ENCODE measurements at regions not wholly inside any gene's neighbourhood (a gene's known extent, or its start where the extent isn't known, plus 50 kb on each side); places are given as distances from the start of the nearest gene placed in this dataset.

DNA sequence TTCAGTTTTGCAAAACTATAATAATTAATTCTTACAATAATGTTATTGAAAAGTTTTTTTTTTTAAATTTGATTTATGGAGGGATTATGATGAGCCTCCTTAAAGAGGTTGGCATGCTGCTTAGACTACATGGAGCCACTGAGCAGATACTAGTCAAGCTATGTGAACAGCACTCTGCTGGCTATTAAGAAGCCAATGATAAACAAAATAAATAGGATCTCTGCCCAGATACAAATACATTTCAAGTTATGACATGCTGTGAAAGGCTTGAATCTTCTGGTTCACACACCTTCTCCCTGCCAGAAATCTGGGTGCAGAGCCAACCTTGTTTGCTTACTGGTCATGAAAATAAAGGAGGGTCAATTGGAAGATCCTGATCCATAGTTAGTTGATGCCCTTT lies 107.4 kb upstream of the NAV3 start:
- no peak for DNase-seq (ENCODE audit: low read depth)

DNA sequence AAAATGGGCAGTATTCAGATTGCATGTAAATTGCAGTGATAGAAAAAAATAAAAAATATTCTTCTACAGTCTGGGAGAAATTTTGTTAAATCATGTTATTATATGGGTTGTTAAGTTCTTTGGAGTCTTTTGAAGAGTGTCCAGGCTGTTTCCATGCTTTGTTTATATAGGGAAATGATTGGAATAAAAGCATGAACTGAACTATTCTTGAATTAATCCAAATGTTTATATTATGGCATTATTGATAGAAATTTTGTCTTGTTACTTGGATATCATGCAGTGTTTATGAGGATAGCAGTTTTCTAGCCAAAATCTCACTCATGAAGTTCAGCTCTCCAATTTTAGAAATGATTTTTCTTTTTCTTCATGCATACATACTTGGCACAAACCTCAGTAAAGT lies 108.2 kb upstream of the NAV3 start:
- DNase-seq (ENCODE audit: low read depth), result no peak

DNA sequence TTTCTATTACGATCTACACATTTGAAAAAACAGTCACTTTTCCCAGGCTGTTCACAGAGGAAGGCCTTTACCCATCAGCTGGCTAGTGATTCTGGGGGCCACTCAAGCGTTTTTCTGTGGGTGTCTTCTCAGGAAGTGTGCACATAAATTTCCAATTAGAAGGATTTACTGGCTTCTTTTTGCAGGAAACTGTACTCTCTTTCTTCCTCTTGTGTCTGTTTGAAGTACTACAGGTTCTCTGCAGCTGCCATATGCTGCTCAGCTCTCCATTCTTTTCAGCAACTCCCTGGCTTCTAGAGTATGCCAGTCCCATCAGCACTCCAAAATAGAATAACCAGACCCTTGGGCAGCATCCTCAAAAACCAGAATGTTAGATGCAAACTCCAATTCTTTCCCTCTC lies 110.4 kb upstream of the NAV3 start:
- no peak for DNase-seq (ENCODE audit: low read depth)

DNA sequence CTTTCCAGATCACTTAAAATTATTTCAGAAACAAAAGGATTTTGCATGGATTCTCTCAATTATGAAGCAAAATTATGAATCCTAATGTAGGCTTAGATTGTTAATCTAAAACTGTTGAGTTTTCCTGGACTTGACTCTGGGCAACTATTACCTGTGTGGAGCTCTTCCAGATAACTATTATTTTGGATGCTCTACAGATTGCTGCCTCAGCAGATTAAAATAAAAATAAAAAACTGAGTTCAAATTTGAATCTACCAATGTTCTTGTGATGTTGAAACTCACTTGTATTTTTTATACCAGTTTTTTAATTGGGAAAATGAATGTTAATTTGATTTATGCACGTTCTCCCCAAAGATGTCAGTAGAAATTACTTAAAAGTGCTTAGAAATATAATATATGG lies 120.5 kb upstream of the NAV3 start:
- DNase-seq (ENCODE audit: low read depth), result no peak

DNA sequence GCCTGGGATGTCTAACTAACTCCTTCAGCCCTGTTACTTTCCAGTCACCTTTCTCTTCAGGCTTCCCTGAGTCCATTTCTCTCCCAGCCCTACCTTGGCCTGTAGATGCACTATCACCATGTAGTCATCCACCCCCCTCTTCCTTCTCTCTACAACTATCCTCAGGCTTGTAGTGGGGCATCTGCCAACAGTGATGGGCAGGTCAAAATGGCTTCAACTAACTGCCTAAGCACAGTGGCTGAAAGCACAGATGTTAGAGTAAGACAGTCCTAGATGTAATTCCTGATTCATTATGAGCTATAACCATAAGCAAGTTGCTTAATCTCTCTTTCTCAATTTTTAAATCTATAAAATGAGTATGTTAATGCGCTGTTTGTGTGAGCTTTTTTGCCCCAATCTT lies 133.6 kb upstream of the NAV3 start:
- DNase-seq (ENCODE audit: low read depth), result no peak

DNA sequence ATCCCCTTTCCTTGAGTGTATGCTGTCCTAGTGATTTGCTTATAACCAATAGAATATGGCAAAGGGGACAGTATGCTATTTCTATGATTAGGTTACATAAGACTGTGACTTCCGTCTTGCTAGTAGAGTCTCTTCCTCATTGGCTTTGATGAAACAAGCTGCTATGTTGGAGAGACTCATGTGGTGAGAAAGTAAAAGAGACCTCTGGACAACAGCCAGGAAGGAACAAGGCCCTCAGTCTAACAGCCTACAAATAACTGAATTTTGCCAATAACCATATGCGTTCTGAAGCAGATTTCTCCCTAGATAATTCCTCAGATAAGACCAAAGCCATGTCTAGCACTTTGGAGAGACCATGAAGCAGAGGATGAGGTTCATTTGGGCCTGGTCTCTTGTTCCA lies 134.5 kb upstream of the NAV3 start:
- DNase-seq (ENCODE audit: low read depth), result no peak

DNA sequence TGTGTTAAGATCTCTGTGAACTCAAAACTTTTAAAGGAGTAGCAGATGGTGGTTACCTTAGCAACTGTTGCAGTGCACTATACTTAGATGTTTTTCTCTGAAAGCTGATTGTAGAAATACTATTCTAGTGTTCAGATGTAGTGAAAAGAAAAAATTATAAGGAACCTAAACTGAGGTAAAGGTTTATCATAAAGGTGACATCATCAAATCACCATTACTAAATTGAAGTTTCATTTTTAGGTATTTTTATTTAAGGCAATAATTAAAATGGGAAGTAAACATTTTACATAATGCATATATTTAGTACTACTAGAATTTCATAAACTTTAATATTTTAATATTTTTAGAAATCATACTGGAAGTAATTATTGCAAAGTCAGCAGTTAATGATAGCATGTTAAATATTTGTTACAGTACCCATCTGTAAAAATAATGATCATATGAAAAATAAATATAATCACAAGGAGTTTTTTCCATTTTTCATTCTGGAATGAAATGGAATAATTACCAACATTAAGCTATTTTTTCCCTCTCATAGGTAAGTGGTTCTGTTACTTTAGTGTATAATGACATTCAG lies 141.1 kb upstream of the NAV3 start:
- DNase-seq (ENCODE audit: low read depth), result no peak

DNA sequence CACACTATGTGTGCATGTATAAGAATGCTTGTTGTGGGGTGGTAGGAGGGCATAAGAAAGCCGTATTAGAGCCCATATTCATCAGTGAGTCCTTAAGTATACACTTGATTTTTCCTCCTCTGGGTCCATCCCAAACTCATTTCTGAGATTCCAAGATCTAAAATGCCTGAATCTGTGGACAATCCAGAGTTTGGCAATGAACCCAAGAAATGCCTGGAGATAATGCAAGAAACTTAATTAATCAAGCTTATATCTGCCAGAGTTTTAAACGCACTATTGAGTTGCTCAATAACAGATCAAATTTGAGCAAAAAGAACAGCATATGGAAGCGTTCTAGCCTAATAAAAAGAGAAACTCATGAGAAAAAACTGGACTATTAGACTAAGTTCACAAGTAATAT lies 143.4 kb upstream of the NAV3 start:
- DNase-seq (ENCODE audit: low read depth), result peak; percentile 44

DNA sequence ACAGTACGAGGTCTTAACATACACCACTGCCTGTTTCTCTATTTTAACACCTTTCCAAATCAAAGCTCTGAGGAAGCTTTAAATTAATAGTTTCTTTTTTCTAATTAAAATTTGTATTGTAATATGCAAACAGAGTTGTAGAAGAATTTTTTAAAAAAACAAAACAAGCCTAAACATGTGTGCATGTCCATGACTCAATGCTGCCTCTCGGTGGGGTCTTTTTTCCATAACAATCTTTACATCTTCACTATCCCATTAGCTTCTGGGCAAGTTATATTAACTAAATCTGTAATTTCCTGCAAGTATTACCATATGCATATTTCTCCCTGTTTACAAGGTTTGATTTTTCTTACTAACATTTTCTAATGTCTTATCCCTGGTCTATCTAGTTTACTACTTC lies 143.9 kb upstream of the NAV3 start:
- peak; percentile 8 for DNase-seq (ENCODE audit: low read depth)

DNA sequence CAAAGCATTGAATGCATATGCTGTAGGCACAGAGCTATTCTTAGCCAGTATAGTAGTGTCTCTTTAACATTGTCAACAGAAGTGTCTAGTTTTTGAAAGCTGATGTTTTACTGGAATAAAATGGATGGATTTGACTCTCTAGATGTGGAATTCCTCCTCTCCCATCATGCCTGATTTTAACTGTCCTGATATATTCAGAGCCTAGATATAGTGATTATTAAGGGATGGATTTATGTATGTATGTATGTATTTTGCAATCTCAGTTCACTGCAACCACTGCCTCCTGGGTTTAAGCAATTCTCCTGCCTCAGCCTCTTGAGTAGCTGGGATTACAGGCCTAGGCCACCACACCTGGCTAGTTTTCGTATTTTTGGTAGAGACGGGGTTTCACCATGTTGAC lies 144.8 kb upstream of the NAV3 start:
- DNase-seq (ENCODE audit: low read depth), result peak; percentile 61

DNA sequence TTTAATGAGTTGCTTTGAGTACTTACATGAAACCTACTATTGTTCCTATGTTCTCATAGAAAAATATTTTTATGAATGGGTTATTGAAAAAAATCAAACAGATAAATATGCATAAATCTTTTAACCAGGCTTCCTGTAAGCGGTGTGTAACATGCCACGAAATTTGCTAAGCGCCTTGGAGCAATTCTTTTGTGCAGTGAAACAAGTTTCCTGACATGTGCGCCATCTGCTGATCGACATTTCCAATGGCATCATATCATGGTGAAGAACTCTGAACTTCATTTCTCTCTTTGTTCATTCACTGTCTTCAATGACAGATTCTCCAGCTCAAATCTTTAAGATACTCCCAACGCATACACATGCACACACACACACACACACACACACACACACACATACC lies 145.6 kb upstream of the NAV3 start:
- DNase-seq (ENCODE audit: low read depth), result peak; percentile 72

DNA sequence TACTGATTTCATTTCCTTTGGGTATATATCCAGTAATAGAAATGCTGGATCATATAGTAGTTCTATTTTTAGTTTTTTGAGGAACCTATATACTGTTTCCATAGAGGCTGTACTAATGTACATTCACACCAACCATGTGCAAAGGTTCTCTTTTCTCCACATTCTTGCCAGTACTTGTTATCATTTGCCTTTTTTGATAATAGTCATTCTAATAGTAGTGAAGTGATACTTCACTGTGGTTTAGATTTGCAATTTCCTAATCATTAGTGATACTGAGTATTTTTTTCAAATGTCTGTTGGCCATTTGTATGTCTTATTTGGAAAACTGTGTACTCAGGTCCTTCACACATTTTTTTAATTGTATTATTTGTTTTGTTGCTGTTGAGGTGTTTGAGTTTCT lies 148.2 kb upstream of the NAV3 start:
- DNase-seq (ENCODE audit: low read depth), result no peak

DNA sequence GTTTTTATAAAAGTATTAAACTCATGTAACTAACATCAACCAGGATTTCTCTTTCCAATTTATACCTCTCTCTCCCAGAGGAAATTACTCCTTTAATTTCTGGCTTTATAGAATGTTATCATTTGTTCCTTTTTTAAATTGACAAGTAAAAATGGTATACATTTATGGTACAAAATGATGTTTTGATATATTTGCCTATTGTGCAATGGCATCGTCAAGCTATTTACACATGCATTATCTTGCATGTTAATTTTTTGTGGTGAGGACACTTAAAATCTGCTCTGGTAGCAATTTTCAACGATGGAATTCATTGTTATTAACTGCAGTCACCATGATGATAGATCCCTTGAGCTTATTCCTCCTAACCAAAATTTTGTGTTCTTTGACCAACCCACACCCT lies 149.0 kb upstream of the NAV3 start:
- no peak for DNase-seq (ENCODE audit: low read depth)

DNA sequence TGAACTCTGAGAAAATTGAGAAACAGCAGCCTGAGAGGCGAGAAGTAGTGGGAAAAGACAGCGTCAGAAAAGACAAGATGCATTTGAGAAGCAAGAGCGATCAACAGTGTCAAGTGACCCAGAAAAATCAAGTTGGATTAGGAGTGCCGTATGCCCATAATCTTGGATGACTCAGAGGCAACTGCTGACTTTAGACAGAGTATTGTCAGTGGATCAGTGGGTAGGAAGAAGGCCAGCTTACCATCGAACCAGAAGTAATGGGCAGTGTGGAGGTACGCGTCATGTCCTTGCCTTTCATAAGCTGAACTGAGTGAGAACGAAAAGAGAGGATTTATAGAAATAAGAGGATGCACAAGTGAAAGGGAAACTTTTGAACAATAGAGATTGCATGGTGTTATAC lies 151.0 kb upstream of the NAV3 start:
- no peak for DNase-seq (ENCODE audit: low read depth)

DNA sequence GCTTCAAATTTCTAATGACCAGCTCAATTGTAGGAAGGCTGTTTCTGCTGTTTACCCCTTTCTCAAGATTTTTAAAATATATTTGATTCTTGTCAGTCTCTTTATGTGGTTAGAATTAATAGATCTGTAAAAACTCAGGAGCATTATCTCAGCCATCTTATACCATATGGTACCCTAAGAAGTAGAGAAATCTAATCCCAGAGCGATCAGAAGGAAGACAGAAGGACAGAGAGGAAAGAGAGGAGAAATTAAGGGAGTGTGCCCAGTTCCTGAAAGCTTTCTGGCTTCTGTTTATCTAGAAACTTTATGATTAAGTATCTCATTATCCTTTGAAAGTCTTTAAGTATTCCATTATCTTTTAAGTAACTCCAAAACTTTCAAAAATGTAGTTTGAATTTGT lies 152.1 kb upstream of the NAV3 start:
- no peak for DNase-seq (ENCODE audit: low read depth)

DNA sequence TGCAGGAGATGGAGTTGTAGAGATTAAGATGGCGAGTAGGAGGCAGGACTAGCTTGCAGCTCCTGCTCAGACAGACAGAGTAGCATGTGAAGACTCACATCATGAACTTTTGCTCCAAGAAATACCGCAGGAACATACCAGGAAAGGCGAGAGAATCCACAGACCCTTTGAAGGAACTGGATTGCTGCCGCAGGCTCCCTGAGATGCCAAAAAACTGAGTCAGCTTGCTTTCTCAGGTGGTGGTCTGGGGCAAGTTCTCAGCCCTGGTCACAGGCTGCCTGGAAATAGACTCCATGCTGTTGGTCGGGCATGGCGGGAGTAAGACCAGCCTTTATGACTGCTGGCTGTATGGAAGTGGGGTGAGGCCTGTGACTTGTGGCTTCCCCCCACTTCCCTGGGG lies 163.6 kb upstream of the NAV3 start:
- DNase-seq (ENCODE audit: low read depth), result peak; percentile 44

DNA sequence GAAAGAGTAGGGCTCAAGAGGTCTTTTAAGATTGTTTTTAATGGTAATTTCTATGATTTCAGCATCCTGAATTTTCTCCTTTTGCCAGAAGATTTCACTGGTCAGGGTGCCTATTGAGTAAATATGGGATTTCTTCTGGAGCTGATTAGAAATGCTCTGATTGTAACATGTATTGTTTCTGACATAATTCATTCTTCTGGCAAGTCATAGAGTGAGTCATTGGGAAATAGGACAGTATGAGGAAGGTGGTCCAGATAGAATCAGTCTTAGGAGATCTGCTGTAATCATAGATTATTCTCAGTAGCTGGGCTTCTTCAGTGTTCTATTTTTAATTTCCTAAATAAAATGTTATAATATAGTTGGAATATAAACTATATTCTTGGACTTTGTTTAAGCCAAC lies 182.0 kb upstream of the NAV3 start:
- DNase-seq (ENCODE audit: low read depth), result peak; percentile 11

DNA sequence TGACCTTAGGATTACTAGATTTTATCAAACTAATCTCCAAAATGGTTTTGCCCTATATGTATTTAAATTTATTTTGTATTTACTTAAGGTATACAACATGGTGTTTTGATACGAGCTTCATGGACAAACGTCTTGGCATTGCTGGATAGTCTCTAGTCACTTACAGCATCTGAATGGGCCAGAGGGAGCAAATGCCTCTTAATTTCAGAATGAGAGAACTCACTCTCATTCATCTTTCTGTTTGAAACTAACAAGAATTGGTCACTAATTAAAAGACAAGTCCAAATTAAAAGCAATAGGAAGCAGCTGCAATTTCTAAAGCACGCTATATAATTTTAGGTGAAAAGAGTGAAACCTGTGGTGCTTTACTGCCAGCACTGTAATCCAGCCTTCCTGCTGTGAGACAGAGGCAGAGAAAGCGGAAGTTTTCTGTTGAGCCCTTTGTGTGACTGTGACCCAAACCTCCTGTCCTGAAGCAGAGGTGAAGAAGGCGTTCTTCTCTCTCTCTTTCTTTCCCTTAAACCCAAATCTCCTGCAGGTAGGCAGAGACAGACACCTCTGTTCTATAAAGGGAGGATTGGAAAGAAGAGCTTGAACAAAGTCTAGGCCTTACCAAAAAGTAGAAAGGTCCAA lies 184.6 kb upstream of the NAV3 start:
- DNase-seq (ENCODE audit: low read depth), result no peak

DNA sequence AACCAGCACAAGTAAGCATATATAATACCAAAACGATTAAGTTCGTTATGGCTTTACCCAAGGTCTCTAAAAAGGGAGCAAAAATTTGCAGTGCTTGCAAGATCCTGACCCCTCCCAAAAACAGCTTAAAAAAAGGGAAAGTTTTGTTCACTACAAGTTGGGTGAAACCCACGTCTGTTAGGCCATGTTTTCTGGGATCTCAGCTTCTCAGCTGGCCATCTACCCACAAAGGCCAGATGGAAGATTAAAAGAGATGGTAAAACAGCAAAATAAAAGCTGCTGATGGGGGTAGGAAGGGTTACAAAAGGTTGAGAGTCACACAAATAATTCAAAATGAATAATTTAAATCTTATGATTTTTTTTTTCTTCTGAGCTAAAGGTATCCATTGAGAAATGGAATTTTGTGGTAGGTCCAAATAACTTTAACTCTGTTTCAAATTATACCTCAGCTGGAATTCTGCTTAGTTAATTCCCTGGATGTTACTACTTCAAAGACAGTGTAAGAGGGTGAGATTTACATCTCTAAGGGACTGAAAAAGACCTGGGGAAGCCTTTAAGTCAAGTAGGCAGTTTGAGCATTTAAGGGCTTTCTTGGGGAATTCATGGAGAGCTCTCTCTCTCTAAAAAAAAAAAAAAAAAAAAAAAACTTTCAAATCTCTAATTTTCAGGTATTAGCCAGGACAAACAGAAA lies 185.6 kb upstream of the NAV3 start:
- no peak for DNase-seq (ENCODE audit: low read depth)

DNA sequence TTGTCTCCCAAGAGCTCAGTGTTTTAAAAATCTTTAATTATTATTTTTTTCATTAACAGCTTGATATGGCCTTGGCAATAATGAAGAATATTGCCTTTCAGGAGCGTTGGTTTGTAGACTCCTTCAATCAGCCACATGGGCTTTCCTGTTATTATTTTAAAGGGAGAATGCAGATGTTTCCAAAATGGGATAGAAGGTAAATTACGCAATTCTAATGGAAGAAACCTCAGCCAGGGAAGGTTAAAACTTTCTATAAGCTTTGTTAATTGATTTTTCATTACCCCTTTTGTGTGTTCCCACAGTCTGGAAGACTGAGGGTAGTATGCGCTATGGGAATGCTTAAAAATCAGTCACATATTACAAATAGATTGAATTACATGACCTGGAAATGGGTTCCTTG lies 188.4 kb upstream of the NAV3 start:
- no peak for DNase-seq (ENCODE audit: low read depth)

DNA sequence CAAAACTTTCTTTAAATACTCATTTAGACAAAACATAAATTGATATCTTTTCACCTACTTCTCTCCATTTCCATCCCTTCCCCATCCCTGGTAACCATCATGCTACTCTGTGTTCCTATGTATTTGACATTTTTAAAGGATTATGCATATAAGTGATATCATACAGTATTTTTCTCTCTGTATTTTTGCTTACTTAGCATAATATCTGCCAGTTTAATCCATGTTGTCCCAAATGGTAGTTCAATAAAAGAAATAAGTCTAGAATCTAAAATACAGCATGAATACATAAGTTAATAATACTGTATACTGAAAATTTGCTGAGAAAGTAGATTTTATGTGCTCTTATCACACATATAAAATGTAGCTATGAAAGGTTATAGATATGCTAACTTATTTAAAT lies 190.3 kb upstream of the NAV3 start:
- DNase-seq (ENCODE audit: low read depth), result no peak

DNA sequence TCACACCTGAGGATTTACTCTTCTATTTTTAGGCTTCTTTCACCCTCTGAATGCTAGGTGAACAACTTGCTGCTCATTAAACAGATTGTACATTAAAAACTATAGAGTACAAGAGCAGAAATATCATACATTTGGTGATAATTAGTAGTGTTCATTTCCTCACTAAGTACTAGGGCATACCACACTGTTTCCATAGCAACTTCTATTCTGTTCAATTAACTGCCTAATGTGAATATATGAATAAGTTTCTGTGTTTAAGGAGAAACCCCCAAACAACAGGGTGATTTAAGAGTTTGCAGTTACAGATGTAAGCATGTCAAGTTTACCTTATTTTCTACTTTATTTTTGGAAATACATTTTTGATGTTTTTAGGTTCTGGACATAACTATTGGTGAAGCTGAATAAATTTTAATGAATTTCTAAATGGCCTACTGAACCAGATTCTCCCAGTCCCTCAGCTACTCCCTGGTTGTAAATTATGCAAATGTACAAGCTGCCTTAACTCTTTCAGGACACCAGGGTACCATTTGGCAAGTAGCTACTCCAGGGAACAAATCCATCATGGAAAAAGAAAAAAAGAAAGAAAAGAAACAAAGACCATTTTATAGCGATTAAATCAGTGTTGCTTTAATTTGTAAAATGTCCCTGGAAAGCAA lies 199.8 kb upstream of the NAV3 start:
- DNase-seq (ENCODE audit: low read depth), result no peak

DNA sequence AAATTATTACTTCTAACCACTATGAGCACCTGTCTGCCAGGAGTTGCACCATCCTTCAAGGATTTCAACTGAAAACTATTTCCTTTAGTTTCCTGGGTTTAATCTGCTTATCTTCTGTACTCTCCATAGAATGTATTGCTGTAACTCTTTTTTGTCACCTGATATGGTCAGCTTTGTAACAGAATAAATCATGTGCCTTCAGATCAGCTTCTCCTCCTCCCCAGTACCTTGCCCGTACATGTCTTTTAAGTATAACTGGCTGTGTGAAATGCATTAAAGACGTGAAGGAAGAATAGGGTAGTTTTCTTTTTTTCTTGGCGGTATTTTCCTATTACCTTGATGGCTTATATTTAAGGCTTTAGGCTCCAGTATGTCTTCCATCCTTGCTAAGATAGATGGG lies 200.3 kb upstream of the NAV3 start:
- peak; percentile 2 for DNase-seq (ENCODE audit: low read depth)

All from amniotic epithelial cell (primary cell).